ENCODE measurements at regions not wholly inside any gene's neighbourhood (a gene's known extent, or its start where the extent isn't known, plus 50 kb on each side); places are given as distances from the start of the nearest gene placed in this dataset.

DNA sequence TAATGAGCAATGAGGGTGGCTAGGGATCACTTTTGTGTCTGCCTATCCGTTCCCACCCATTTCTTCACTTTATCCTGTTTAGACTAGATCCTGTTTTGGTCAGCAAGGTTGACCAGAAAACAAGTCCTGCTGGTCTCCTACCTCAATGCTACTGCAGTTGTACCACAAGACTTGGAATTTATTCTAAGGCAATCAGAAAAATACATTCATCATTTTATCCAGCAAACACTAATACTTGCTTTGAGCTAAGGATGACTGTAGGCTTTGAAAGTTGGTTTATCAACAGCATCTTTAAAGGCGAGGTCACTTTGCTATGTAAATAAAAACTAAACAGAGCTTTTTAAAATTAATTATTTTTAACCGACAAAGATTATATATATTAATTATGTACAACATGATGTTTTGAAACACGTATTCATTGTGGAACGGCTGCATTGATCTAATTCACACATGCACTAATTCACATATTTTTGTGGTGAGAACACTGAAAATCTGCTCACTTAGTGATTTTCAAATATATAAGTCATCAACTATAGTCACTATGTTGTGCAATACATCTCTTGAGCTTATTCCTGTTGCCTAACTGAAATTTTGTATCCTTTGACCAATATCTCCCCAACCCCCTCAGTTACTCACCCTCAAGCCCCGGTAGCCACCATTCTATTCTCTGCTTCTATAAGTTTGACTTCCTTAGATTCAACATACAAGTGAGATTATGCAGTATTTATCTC is 125.9 kb upstream of the HS3ST3A1 start (continued):
- TF ChIP-seq EZH2 (IDR thresholded peaks at IDR 0.05; ENCODE audit: low read depth, low read length, severe bottlenecking) (no peak), CHD2 (IDR thresholded peaks at IDR 0.05; ENCODE audit: low read length) (no peak), RBBP5 (IDR thresholded peaks at IDR 0.05; ENCODE audit: borderline replicate concordance, low read depth, low read length) (no peak), SP2 (IDR thresholded peaks at IDR 0.05; ENCODE audit: low read length) (no peak), BRCA1 (IDR thresholded peaks at IDR 0.05; ENCODE audit: low read depth, low read length) (no peak), SUZ12 (IDR thresholded peaks at IDR 0.05; ENCODE audit: low read length) (no peak), RFX5 (IDR thresholded peaks at IDR 0.05; ENCODE audit: borderline replicate concordance, low read depth, low read length) (no peak)

Data from H1 (cell line).